Heart right ventricle (tissue), 16 donors: ENCODE measurements at regions not wholly inside any gene's neighbourhood (a gene's known extent, or its start where the extent isn't known, plus 50 kb on each side); places are given as distances from the start of the nearest gene placed in this dataset.

Experiments used
- ATAC-seq, 8 donors: fragments of 200-7000 bp; cut with Tn5 transposase; one replicate each; pipeline ENCODE4 v1.9.1; 2020; ENCODE audit warnings: mild to moderate bottlenecking in 8 of 8, moderate library complexity in 8 of 8, moderate number of reproducible peaks in 1 of 8
- DNase-seq, 2 donors: peaks; one replicate each; pipeline ENCODE4 v3.0.0-alpha.2; 2020
- H3K27ac ChIP-seq, 10 donors: fragments of 200-600 bp; sonication (generic) in 2 of 10; one replicate each; pipeline versions ENCODE4 v1.5.0 to v1.8.0; 2020 to 2022; ENCODE audit warnings: mild to moderate bottlenecking in 3 of 10
- H3K27me3 ChIP-seq, 7 donors: fragments of 200-600 bp; one replicate each; pipeline ENCODE4 v1.8.0; 2021 to 2022; ENCODE audit warnings: mild to moderate bottlenecking in 2 of 7
- H3K36me3 ChIP-seq, 9 donors: fragments of 200-600 bp; sonication (generic) in 1 of 9; one replicate each; pipeline versions ENCODE4 v1.5.0 to v1.8.0; 2020 to 2022; ENCODE audit warnings: mild to moderate bottlenecking in 2 of 9
- H3K4me1 ChIP-seq, 9 donors: fragments of 200-600 bp; sonication (generic) in 1 of 9; one replicate each; pipeline versions ENCODE4 v1.5.0 to v1.8.0; 2020 to 2022; ENCODE audit warnings: mild to moderate bottlenecking in 4 of 9
- H3K4me3 ChIP-seq, 10 donors: fragments of 200-600 bp; sonication (generic) in 2 of 10; one replicate each; pipeline versions ENCODE4 v1.5.0 to v1.8.0; 2020 to 2022; ENCODE audit warnings: mild to moderate bottlenecking in 7 of 10, moderate library complexity in 2 of 10
- H3K9me3 ChIP-seq, 11 donors: fragments of 200-600 bp in 10 of 11; sonication (generic) in 2 of 11; one replicate each; pipeline versions ENCODE4 v1.5.0 to v1.8.0; 2013 to 2022; ENCODE audit warnings: mild to moderate bottlenecking in 2 of 11, control low read depth in 1 of 11, moderate library complexity in 1 of 11
- WGBS, 2 donors: extraction: QIAGEN DNeasy Blood & Tissue Kit; methylation state at CpG; one replicate each; pipeline ENCODE4 v1.1.7; 2013; ENCODE audit warnings: inconsistent platforms in 1 of 2; 5-methylcytosine and 5-hydroxymethylcytosine counted together
- intact Hi-C, 10 donors: fragments of 100-400 bp; cut with DNase I; formaldehyde crosslinking; loops; one replicate each; pipeline versions ENCODE4 v1.11.1 to v1.14.2; 2022
- TF ChIP-seq, protein P1 (sequence below), 9 donors: fragments of 200-600 bp; sonication (generic) in 2 of 9; IDR thresholded peaks; one replicate each; pipeline versions ENCODE4 v1.5.0 to v1.8.0; 2021 to 2022; ENCODE audit warnings: antibody characterized with exemption in 9 of 9, mild to moderate bottlenecking in 5 of 9, moderate library complexity in 1 of 9
- donor health status: Arrhythmogenic right ventricular cardiomyopathy.
- donor health status: ischemic (EF 13 %, LVEDD 7.1; RV severe dilation, severe dysfunction).
- donor health status: healthy with polysubstance abuse.
- donor health status: DM: no; HTN: yes; CAD: no.
- donor health status: DM: no; HTN: no; CAD: no.
- donor health status: ischemic (EF 25% LVEDD 6.9; RV normal size, moderate dysfunction).
- donor health status: ischemic (EF 25% LVEDD 5.7; RV mildly dilated, moderate dysfunction).
- donor health status: healthy.
- donor health status: DM: yes; HTN: yes; CAD: no.
- donor health status: Ischemic cardiomyopathy.
- donor health status: ischemic (EF 35%, LVEDD 5.7; RV mildly dilated, moderate dysfunction).
- donor health status: nonischemic (EF 11% LVEDD 7.7; RV severe dilation, severe dysfunction).
- donor health status: DM: yes; HTN: yes; CAD: no.
- donor health status: PGD.
- donor health status: ischemic (EF 29% LVEDD 5.4; RV normal size, mild dysfunction).
- donor health status: nonischemic (EF 23%, LVEDD 6.1; RV moderate dilation, normal function).

GRCh38 chr13:111947026-111947810, 119.7 kb upstream of the SOX1 start:
- no peak overlapping the region for H3K4me3 ChIP-seq
- TF ChIP-seq, protein P1, sequence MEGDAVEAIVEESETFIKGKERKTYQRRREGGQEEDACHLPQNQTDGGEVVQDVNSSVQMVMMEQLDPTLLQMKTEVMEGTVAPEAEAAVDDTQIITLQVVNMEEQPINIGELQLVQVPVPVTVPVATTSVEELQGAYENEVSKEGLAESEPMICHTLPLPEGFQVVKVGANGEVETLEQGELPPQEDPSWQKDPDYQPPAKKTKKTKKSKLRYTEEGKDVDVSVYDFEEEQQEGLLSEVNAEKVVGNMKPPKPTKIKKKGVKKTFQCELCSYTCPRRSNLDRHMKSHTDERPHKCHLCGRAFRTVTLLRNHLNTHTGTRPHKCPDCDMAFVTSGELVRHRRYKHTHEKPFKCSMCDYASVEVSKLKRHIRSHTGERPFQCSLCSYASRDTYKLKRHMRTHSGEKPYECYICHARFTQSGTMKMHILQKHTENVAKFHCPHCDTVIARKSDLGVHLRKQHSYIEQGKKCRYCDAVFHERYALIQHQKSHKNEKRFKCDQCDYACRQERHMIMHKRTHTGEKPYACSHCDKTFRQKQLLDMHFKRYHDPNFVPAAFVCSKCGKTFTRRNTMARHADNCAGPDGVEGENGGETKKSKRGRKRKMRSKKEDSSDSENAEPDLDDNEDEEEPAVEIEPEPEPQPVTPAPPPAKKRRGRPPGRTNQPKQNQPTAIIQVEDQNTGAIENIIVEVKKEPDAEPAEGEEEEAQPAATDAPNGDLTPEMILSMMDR (IDR thresholded peaks at IDR 0.05): no peak
- ATAC-seq: no peak
- DNase-seq: no peak
- H3K27ac ChIP-seq: no peak overlapping the region
- no peaks in the 10 kb centered on the region for H3K36me3 ChIP-seq
- H3K9me3 ChIP-seq: peaks cover 0 to 22% (median 8%) of the 10 kb centered on the region in 11 donors
- intact Hi-C loops: no loop called here
- 86 to 87% methylated on average over 16 of the region's 16 CpGs for WGBS, 2 donors
- H3K4me1 ChIP-seq: no peaks in the 10 kb centered on the region
- H3K27me3 ChIP-seq: peaks cover 0 to 50% (median 34%) of the 10 kb centered on the region in 7 donors

DNA sequence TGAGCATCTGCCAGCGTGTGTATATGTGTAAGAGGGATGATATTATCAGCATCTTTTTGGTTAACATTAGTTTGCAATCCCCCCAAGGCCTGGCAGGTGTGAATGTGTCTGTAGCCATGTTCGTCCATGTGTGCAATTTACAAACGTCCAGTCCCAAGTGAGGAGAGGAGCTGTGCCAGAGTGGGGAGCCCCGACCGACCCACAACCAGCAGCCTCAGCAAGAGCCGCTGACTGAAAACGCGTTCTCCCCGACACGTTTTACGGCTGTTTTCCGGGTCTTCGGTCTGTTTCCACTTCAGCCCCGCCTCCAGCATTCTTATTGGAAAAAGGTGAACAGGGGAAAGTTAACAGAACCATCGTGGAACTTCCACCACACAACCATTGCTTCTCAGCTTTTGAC, 119.1 kb upstream of the SOX1 start:
- ATAC-seq: no peak
- no peaks in the 10 kb centered on the region for H3K4me1 ChIP-seq
- no peak for DNase-seq
- peaks cover 0 to 22% (median 8%) of the 10 kb centered on the region in 11 donors for H3K9me3 ChIP-seq
- intact Hi-C loops: no loop called here
- TF ChIP-seq, protein P1 (IDR thresholded peaks at IDR 0.05): no peak
- no peaks in the 10 kb centered on the region for H3K36me3 ChIP-seq
- 74 to 76% methylated on average over 15 of the region's 15 CpGs for WGBS, 2 donors
- no peak overlapping the region for H3K27ac ChIP-seq
- H3K27me3 ChIP-seq: peaks cover 0 to 44% (median 34%) of the 10 kb centered on the region in 7 donors
- H3K4me3 ChIP-seq: no peak overlapping the region

GRCh38 chr13:111948281-111948680, 118.7 kb upstream of the SOX1 start:
- Histone ChIP-seq H3K27me3 (peaks cover 0 to 44% (median 33%) of the 10 kb centered on the region in 7 donors), H3K4me1 (no peaks in the 10 kb centered on the region), H3K36me3 (no peaks in the 10 kb centered on the region), H3K9me3 (peaks cover 0 to 22% (median 8%) of the 10 kb centered on the region in 11 donors), H3K27ac (no peak overlapping the region), H3K4me3 (no peak overlapping the region)
- 86 to 89% methylated on average over 11 of the region's 11 CpGs for WGBS, 2 donors
- ATAC-seq: no peak
- intact Hi-C loops: no loop called here
- TF ChIP-seq, protein P1 (IDR thresholded peaks at IDR 0.05): no peak
- no peak for DNase-seq

DNA sequence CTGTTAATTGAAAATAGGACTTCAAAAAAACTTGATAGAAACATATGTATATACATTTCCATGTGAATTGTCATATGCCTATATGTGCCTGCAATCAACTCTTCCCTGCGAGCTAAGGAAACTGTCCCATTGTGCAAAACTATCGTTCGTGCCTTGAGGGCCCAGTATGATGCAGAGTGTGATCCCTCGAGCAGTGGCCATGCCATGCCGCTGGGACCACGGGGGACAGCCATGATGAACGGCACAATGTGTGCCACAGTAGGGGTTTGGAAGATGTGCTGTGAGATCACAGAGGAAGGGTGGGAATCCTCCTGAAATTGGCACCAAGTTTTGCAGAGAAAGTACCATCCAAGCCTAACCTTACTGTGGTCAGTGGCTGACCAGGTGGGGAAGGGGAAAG, 118.1 kb upstream of the SOX1 start:
- H3K27ac ChIP-seq: no peak overlapping the region
- no peaks in the 10 kb centered on the region for H3K4me1 ChIP-seq
- intact Hi-C loops: no loop called here
- peaks cover 0 to 44% (median 34%) of the 10 kb centered on the region in 7 donors for H3K27me3 ChIP-seq
- H3K4me3 ChIP-seq: no peak overlapping the region
- WGBS, 2 donors: 88% methylated on average over 7 of the region's 7 CpGs
- no peak for DNase-seq
- no peak for ATAC-seq
- no peaks in the 10 kb centered on the region for H3K36me3 ChIP-seq
- TF ChIP-seq, protein P1 (IDR thresholded peaks at IDR 0.05): no peak
- peaks cover 0 to 22% (median 8%) of the 10 kb centered on the region in 11 donors for H3K9me3 ChIP-seq
